ENCODE measurements at regions not wholly inside any gene's neighbourhood (a gene's known extent, or its start where the extent isn't known, plus 50 kb on each side); places are given as distances from the start of the nearest gene placed in this dataset.

DNA sequence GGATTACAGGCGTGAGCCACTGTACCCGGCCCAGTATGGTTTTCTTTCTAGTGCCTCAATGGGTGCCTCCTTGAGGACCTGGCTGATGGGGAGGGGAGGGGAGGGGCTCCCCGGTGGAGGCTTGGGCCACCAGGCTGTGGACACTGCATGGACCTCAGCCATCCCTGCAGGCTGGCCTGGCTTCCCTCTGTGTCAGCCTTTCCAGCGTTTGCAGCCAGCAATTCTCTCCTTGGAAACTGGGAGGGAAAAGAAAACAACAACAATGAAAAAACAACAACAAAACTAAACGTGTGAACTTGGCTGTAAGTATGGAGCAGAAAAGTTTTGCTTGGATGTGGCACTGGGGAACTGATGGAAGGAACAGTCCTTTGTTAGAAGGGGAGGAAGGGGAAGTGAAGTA, 159.3 kb downstream of the GLI2 start:
- in situ Hi-C loops (cut with MboI; ENCODE audit: low sequenced_read_pairs) = no loop called here

DNA sequence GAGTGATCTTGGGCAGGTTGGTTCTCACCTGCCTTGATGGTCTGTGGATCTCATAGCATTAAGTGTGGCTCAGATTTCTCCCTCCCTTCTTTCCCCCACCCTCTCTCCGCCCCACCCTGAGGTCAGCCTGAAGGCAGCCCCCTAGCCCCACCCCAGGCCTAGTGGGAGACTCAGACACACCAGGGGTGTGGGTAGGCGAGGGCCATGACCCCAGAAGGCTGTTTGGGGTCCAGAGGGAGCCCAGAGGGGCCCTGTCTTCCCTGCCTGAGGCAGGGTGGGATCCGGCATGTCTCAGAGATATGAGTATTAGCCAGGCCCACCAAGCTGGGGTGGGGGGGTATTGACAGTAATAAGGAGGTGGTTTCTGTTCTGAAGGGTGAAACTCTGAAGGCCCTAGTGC, 160.5 kb downstream of the GLI2 start:
- in situ Hi-C loops (cut with MboI; ENCODE audit: low sequenced_read_pairs) = no loop called here

DNA sequence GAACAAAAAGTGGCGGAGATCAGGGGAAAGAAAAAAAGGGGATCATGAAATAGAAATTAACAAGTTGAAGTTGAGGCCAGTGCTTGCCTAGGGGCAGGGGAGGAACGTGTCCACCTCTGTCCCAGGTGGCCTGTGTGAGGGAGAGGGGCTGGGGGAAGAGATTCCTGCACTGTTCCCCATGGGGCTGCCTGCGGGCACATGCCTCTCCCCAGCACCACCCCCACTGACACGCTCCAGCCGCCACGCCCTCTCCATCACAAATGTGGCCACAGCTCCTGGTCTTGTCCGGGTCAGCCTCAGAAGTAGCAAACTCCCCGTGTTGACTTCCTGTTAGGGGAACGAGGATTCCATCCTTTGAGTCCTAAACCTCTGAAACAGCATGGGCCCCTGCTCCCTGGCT, 161.2 kb downstream of the GLI2 start:
- in situ Hi-C loops (cut with MboI; ENCODE audit: low sequenced_read_pairs) = no loop called here

DNA sequence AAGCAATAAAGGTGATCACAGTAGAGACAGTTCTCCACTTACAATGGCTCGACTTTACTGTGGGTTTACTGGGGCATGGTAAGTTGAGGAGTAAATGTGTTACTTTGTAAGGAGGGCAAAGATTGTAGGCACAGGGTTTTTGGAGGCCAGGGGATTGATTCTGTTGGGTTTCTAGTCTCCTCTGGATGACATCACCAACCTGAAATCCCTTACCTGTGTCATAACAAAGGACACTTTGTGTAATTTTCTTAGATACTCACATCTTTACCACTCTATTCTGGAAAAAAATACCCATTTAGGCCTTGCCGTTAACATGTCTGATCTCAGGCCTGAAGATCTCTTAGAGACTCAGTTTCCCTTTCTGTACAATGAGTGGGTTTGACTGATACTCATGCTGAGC, 161.7 kb downstream of the GLI2 start:
- in situ Hi-C loops (cut with MboI; ENCODE audit: low sequenced_read_pairs) = no loop called here

DNA sequence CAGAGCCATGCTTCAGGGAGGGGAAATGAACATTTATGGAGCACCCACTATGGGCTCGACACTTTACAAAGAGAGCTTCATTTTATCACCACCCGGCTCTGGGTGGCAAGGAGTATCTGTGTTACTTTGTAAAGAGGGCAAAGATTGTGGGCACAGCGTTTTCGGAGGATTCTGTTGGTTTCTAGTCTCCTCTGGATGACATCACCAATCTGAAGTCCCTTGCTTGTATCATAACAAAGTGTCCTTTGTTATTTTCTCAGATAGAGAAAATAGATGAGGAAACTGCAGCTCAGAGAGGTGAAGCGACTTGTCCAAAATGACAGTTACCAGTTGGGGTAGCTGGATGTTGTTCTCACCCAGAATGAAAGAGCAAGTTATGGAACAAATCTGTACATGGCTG, 162.8 kb downstream of the GLI2 start:
- in situ Hi-C loops (cut with MboI; ENCODE audit: low sequenced_read_pairs) = no loop called here

DNA sequence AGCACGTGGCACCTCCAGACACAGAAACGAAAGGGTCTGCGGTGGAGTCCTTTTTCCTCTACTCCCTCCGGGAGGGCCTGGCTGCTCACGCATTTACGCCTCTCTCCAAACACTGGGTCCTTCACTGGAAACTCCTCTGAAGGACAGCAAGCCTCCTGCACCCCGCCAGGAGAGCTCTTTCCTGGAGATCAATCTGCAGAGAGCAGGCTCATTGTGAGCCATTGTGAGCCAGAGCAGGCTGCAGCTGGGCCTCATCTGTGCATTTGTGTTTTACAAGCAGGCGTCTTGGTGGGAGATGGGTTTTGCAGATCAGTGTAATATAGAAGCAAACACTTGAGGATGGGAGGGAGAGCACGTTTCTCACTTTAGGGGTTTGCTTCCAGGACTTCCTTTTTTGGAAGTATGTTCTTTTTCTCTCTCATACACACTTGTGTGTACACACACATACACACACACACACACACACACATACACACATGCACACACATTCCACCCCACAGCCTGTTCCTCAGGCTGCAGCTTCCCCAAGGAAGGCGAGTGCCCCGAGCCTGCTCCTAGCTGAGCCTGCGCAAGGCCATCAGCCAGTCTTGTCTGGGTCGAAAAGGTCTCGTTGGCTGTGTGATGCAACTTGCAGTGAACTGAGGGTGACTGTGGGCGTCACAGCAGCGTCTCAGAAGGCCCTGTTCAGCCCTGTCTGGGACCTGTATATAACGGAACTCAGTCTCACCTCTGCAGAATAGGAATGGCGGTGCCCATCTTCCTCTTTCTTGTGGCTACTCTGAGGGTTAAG, 163.5 kb downstream of the GLI2 start:
- in situ Hi-C loops (cut with MboI; ENCODE audit: low sequenced_read_pairs) = no loop called here

DNA sequence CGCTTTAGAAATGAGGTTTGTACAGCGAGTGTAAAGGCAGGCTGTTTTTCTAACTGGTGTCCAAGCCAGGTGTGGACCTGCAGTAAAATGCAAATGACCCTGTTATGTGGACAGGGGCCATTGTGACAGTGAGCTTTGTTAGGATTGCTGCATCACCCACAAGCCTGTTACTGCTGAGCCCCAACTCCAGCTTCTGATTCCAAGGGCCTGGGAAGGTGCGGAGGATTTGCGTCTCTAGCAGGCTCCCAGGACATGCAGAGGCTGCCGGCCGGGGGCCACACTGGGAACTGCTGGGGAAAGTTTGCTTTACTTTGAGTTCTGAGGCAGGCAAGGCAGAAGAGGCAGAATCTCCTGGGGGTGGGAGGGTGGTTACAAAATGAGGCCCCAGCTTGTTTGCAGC, 164.1 kb downstream of the GLI2 start:
- in situ Hi-C loops (cut with MboI; ENCODE audit: low sequenced_read_pairs) = no loop called here

DNA sequence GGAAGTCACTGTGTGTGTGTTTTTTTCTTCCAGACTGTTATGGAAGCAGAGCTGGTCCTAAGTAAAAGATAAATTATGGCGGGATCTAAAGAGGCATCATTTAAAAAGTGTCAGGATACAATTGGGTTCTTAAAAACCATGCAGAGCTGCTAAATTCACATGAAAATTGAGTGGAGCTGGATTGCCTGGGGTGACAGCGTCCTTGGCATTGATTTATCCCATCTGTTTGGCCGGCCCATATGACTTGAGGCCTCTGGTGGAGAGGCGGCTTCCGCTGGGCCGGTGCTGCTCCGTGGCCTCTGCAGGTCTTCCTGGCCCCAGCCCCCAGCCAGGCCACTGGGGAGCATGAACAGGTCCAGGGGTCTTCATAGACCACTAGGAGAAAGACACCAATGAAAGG, 165.5 kb downstream of the GLI2 start:
- in situ Hi-C loops (cut with MboI; ENCODE audit: low sequenced_read_pairs) = no loop called here

DNA sequence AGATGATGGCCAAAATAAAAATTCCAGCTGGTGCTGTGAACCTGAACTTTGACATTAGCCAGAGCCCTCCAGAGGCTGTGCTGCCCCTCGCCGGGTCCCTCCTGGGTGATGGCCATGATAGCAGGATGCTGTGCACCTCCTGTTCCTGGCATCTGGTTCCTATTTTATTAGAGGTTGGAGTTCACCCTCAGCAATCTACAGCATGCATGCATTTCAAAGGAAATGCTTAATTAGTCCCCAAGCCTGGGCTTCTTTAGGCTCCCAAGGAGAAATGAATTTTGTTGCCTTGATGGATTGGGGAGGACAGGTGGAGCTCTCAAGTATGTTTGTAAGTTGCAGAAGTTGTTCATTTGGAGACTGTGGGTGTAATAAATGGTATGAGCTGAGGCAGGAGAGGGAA, 166.9 kb downstream of the GLI2 start:
- in situ Hi-C loops (cut with MboI; ENCODE audit: low sequenced_read_pairs) = no loop called here

DNA sequence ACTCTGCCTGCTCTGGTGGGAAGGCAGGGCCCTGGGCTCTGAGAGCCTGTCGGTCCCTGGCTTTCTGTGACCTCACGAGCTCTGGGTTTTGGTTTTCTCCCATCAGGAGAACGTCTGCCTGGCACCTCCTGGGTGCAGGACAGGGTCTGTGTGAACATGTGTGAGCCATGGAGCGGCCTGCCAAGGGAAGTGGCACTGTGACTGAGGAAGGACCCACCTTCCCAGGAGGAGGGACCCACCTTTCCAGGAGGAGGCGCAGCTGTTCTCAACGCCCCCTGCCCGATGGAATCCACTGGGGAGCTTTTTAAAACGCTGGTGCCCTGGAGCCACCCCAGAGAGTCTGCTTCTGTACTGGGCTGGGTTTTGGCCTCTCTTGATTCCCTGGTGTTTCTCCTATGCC, 168.7 kb downstream of the GLI2 start:
- in situ Hi-C loops (cut with MboI; ENCODE audit: low sequenced_read_pairs) = no loop called here

DNA sequence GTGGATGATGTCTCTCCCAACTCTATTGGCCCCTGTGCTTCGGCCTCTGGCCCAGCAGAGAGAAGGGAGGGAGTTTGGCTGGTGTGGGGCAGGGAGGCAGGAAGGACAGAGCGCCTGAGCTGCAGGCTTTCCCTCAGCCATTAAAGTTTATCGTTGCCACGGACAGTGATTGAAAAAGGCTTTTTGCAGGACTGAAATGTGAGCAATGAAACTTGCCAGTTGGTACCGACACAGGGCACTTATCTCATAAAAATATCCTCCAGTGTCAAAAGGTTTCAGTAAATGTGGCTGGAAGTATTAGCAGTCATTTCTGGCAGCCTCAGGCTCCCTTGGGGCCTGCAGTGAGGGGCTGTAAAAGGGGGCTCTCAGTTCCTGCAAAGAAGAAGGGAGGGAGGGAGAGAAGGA, 169.2 kb downstream of the GLI2 start:
- in situ Hi-C loops (cut with MboI; ENCODE audit: low sequenced_read_pairs) = no loop called here

DNA sequence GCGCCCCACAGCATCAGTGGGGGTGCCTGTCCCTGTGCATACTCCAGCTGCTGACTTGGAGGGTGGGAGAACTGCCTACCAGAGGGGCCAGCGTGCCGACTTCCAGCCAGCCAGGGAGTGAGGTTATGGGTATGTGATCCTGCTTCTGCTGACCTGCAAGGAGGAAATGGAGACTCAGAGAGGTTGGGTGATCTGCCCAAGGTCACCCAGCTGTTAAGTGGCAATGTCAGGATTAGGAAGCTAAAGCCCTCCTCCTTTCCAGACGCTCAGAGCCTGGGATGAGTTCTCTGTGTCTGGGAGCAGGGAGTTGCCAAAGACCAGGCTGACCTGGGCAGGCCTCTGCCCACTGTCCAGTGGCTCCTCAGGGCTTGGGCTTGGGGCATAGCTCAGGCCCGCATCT, 169.6 kb downstream of the GLI2 start:
- in situ Hi-C loops (cut with MboI; ENCODE audit: low sequenced_read_pairs) = no loop called here

DNA sequence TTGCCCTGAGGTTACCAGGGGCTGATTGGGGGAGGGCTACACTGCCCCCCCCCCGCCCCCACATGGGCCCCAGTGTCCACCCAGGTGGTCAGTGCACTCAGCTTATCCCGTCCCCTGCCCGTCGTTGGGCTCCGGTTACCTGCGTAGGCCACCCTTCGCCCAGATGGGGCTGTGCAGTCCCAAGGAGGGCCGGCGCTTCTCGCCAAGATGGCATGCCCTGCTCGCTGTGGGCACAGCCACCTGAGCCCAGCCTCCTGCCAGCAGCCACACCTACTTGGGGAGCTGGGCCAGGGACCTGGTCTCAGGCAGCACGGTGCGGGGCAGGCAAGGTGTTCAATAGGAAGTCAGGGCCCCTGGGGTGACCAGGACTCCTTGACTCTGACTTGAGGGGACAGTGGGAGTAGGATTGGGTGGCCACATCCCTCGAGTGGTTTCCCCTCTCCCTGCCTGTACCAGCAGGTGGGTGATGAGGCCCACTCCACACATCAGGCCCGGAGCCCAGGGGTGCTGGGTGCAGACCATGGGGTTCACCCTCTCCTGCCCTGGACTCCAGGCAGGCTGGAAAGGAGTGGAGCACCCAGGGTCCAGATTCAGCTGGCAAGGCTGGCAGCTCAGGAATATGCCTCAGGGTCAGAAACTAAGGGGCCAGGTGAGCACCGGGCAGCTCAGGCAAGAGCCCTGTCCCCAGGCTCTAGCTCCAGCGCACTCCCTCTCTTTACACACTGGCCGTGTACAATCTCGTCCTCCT, 170.3 kb downstream of the GLI2 start:
- in situ Hi-C loops (cut with MboI; ENCODE audit: low sequenced_read_pairs) = no loop called here

DNA sequence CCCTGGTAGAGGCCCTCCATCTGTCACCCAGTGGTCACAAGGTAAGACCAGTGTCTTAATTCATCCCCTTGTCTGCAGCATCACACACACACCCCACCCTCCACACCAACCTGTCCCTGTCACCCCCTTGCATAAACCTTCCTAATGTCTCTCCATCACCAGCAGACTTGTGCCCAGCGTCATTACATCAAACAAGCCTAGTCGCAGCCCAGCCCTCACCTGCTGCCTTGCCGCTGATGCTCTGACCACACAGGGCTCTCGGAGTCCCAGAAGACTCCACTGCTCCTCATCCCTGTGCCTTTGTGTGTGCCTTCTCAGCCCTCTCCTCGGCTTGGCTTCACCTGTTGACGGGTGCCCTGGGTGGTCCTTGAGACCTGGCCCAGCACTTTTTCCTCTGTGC, 171.2 kb downstream of the GLI2 start:
- in situ Hi-C loops (cut with MboI; ENCODE audit: low sequenced_read_pairs) = no loop called here

DNA sequence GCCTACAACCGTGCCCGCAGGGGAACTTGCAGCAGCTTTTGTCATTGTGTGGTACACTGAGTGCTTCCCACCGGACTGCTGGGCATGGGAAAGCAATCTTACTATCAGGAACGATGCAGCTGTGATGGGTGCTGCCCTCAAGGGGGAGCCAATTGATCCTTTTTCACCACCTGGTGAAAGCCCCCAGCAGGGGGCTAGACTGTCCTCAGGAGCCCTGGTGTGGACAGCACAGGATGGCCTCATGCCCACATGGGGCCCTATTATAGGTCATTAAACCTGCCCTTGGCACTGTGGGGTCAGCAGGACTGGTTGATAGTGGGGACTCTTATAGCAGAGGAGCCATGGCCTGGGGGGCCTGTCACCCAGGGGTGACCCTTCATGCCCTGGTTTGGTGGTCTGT, 172.2 kb downstream of the GLI2 start:
- in situ Hi-C loops (cut with MboI; ENCODE audit: low sequenced_read_pairs) = no loop called here

DNA sequence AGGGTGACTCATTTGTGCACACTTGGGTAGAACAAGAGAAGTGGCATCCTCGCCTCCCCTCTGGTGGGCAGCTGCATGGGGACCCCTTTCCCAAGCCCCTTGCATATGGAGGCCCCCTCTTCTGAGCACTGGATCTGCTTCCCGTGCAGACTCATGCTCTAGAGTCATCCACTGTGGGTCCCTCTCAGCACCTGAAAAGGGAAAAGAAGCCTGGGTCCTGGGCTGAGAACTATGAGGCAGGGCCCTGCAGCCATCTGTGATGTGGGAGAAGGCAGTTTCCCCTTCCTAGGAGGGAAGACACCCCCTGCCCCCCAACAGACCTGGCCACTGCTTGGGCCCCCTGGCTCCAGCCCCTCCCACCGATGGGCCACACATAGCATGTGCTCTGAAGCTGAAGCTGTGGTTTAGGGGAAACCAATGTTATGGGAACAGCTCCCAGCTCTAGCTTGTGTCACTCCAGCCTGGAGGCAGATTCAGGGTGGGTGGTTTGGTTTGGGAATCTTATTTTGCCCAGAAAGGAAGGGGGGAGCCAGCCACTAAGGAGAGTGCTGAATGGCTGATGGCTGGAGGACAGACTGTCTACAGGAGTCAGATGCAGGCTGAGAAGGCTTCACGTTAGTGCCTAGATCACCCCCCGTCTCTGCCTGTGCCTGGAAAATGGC, 172.8 kb downstream of the GLI2 start:
- in situ Hi-C loops (cut with MboI; ENCODE audit: low sequenced_read_pairs) = no loop called here

DNA sequence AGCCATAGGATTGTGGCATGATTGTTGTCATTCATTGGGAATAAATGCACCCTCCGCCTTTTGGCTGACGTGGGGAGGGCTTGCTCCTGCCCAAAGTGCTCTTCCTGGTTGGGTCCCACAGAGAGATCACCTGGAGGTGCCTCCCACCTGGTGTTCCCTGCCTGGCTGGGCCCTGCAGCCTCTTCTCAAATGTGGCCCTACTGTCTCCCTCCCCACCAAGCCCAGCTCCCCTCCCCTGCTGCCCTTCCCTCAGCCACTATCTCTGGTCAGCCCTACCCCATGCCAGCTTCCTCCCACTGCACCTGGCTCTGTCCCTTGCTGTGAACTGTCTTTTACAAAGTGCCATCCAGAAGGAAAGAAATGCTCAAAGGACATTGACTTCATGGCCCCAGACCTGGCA, 173.4 kb downstream of the GLI2 start:
- in situ Hi-C loops (cut with MboI; ENCODE audit: low sequenced_read_pairs) = no loop called here

DNA sequence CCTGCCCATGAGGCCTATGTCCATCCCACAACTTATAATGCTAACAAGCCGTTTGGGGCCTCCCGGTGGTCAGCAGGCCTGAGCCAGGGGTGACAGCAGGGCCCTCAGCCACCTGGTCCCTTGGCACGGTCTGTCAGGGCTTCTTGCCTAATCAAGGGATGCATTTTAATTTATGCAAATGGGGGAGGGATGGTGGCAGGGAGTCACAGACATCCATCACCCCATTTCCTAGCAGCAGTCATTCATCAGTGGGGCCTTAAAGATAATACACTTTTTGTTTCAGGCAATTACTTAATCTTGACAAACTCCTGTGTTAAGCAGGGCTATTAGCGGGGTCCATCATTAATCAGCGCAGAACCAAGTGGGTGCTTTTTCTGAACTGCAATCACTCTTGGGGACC, 174.5 kb downstream of the GLI2 start:
- in situ Hi-C loops (cut with MboI; ENCODE audit: low sequenced_read_pairs) = no loop called here

DNA sequence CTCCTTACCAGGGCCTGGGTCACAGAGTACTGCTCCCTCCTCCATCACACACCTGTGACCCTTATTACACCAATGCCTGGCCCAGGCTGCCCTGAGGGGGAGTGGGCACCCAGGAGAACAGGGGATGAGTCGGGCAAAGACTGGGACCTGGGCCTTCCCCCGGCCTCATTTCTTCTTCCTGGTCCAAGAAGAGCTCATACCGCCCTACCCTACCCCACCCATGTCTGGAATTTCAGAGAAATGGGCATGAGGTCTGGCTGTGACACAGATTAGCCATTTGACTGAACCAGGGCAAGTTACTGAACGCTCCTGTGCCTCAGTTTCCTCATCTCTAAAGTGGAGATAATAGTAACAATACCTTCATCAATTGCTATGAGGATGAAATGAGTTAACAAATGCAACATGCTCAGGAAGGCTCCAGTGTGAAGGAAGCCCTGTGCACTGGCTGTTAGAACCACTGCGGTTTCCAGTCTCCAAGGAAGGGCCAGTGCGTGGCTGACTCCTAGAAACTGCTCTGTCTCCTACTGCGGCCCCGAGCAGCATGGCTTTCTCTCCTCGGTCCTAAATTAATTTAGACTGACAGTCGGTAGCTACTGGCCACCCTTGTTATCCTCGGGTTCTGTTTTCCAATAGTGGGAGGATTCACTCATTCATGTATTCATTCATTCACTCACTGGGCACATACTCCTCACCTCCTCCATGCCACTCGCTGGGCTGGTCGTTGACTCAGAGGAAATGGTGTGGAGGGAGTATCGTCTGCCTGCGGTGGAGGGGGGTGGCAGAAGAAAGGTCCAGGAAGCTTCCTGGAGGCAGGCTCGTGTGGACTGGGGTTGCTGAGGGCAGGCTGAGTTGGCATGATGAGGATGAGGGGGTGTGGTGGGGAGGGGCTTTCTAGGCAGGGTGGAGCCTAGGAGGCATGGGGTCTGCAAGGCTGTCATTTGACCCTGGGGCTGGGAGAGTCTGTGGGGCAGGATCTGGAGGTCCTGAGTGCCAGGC, 175.6 kb downstream of the GLI2 start:
- in situ Hi-C loops (cut with MboI; ENCODE audit: low sequenced_read_pairs) = no loop called here

DNA sequence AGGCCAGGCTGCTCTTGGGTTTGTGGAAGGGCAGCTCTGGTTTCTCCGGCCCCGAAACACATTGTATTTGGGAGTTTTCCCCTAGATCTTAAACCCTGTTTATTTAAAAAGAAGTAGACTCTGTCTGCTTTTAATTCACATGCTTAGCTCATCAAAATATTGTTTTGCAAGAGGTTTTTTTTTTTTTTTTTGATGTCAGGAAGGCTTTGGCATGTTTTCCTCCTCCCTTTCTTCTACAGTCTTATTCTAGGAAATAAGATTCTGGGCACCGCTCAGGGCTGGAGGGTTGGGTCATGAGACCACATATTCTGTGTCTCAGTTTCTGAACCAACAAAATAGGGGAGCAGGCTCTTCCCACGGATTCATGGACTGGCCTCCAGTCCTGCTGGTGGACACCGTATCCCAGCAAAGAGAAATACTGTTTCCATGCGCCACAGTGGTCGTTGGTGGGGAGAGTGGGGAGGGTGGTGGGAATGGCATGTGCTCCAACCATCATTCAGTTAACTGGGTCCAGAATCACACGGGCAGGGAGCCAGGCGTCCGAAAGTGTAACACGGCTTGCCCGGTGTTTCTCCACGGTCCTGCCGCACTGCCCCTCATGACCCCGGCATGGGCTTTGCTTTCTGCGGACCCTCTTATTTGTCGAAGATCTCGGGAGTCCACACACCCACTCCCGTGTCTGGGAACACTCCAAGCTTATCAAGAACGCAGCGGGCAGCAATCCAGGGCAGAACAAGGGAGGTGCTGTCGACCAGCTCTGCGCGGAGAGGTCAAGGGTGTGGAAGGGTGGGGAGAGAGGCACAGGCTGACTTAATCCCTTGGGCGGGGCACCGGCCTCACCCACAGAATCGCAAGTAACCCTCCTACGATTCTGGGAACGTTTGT, 176.7 kb downstream of the GLI2 start:
- in situ Hi-C loops (cut with MboI; ENCODE audit: low sequenced_read_pairs) = no loop called here

Data from HL-60/S4 treated with phorbol 12-myristate 13-acetate at 8.2 ng/mL for 4 days and 3 days (cell line).